ENCODE measurements at regions not wholly inside any gene's neighbourhood (a gene's known extent, or its start where the extent isn't known, plus 50 kb on each side); places are given as distances from the start of the nearest gene placed in this dataset.

DNA sequence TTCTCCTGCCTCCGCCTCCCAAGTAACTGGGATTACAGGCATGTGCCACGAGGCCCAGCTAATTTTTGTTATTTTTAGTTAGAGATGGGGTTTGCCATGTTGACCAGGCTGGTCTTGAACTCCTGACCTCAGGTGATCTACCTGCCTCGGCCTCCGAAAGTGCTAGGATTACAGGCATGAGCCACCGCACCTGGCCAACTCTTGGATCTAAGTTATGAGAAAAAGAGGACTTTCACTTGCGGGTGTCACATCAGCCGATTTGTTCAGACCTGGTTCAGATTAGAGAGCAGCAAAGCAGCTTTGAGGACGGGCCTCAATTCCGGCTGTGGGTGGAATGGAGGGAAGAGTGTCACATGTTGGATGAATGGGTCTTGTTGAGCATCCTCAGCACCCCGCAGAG is 61.0 kb upstream of the FGFR2 start (continued):
- TF ChIP-seq, protein P1, sequence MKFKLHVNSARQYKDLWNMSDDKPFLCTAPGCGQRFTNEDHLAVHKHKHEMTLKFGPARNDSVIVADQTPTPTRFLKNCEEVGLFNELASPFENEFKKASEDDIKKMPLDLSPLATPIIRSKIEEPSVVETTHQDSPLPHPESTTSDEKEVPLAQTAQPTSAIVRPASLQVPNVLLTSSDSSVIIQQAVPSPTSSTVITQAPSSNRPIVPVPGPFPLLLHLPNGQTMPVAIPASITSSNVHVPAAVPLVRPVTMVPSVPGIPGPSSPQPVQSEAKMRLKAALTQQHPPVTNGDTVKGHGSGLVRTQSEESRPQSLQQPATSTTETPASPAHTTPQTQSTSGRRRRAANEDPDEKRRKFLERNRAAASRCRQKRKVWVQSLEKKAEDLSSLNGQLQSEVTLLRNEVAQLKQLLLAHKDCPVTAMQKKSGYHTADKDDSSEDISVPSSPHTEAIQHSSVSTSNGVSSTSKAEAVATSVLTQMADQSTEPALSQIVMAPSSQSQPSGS (IDR thresholded peaks at IDR 0.05; ENCODE audit: low read length) = no peak

DNA sequence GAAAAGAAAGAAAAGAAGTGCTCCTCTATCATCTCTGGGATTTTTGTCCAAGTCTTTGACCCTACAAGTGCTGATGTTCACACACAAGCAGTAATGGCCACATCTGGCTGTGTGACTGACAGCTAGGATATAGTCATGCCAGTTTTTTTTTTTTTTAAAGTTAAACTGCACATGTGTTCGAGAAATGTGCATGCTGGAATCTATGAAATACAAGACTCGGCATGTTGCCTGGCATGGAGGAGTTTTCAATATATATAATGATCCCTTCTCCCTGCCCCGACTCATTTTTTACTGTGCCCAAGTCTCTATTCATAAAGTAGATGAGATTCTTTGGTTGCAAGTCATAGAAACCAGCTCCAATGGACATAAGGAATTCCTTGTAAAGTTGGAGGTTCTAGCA is 60.4 kb upstream of the FGFR2 start:
- H3K36me3 ChIP-seq (ENCODE audit: control insufficient read depth in 2 of 2, insufficient read depth in 2 of 2, low read length in 1 of 2) = no peaks in the 10 kb centered on the region
- no peak for DNase-seq (ENCODE audit: low read depth, low spot score)
- ChIA-PET CTCF (no interaction called here), RAD21 (ENCODE audit: unreplicated experiment) (no interaction called here), POLR2A (no interaction called here), SMC1A (ENCODE audit: uncharacterized antibody, unreplicated experiment) (no interaction called here)
- 13% methylated on average over 3 of the region's 3 CpGs for WGBS (ENCODE audit: insufficient coverage, insufficient replicate concordance, low lambda C conversion rate, missing lambda C conversion rate)
- H3K9me3 ChIP-seq (replicated peaks; ENCODE audit: control insufficient read depth, insufficient read depth, low read length) = no peaks in the 10 kb centered on the region
- no peak overlapping the region for H3K27ac ChIP-seq (ENCODE audit: control insufficient read depth, insufficient read depth)
- H4K20me1 ChIP-seq (ENCODE audit: control insufficient read depth, insufficient read depth) = no peaks in the 10 kb centered on the region
- H3K4me3 ChIP-seq = no peak overlapping the region
- in situ Hi-C loops (cut with MboI) (no loop called here), intact Hi-C loops (cut with micrococcal nuclease; ENCODE audit: unreplicated experiment) (no loop called here)
- ATAC-seq = no peak
- H3K4me1 ChIP-seq (ENCODE audit: control insufficient read depth, insufficient read depth, low read length) = no peaks in the 10 kb centered on the region
- no peak for FAIRE-seq
- no peaks in the 10 kb centered on the region for H3K79me2 ChIP-seq (ENCODE audit: control insufficient read depth, insufficient read depth, low read length)
- H2AFZ ChIP-seq (ENCODE audit: control insufficient read depth, low read depth, low read length) = no peak overlapping the region
- no peak overlapping the region for H3K9ac ChIP-seq (ENCODE audit: control insufficient read depth, insufficient read depth, low read length)
- no TSS peak for BruUV-seq (replicated peaks)
- H3K27me3 ChIP-seq (replicated peaks in 1 of 2; ENCODE audit: control insufficient read depth in 2 of 2, insufficient read depth in 2 of 2, low read length in 1 of 2) = no peaks in the 10 kb centered on the region
- TF ChIP-seq, protein P2, sequence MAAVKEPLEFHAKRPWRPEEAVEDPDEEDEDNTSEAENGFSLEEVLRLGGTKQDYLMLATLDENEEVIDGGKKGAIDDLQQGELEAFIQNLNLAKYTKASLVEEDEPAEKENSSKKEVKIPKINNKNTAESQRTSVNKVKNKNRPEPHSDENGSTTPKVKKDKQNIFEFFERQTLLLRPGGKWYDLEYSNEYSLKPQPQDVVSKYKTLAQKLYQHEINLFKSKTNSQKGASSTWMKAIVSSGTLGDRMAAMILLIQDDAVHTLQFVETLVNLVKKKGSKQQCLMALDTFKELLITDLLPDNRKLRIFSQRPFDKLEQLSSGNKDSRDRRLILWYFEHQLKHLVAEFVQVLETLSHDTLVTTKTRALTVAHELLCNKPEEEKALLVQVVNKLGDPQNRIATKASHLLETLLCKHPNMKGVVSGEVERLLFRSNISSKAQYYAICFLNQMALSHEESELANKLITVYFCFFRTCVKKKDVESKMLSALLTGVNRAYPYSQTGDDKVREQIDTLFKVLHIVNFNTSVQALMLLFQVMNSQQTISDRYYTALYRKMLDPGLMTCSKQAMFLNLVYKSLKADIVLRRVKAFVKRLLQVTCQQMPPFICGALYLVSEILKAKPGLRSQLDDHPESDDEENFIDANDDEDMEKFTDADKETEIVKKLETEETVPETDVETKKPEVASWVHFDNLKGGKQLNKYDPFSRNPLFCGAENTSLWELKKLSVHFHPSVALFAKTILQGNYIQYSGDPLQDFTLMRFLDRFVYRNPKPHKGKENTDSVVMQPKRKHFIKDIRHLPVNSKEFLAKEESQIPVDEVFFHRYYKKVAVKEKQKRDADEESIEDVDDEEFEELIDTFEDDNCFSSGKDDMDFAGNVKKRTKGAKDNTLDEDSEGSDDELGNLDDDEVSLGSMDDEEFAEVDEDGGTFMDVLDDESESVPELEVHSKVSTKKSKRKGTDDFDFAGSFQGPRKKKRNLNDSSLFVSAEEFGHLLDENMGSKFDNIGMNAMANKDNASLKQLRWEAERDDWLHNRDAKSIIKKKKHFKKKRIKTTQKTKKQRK (IDR thresholded peaks at IDR 0.05; ENCODE audit: low read depth, low read length) = no peak
- TF ChIP-seq, protein P3, sequence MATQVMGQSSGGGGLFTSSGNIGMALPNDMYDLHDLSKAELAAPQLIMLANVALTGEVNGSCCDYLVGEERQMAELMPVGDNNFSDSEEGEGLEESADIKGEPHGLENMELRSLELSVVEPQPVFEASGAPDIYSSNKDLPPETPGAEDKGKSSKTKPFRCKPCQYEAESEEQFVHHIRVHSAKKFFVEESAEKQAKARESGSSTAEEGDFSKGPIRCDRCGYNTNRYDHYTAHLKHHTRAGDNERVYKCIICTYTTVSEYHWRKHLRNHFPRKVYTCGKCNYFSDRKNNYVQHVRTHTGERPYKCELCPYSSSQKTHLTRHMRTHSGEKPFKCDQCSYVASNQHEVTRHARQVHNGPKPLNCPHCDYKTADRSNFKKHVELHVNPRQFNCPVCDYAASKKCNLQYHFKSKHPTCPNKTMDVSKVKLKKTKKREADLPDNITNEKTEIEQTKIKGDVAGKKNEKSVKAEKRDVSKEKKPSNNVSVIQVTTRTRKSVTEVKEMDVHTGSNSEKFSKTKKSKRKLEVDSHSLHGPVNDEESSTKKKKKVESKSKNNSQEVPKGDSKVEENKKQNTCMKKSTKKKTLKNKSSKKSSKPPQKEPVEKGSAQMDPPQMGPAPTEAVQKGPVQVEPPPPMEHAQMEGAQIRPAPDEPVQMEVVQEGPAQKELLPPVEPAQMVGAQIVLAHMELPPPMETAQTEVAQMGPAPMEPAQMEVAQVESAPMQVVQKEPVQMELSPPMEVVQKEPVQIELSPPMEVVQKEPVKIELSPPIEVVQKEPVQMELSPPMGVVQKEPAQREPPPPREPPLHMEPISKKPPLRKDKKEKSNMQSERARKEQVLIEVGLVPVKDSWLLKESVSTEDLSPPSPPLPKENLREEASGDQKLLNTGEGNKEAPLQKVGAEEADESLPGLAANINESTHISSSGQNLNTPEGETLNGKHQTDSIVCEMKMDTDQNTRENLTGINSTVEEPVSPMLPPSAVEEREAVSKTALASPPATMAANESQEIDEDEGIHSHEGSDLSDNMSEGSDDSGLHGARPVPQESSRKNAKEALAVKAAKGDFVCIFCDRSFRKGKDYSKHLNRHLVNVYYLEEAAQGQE (IDR thresholded peaks at IDR 0.05; ENCODE audit: low read depth, low read length) = no peak
- TF ChIP-seq ESRRA (IDR thresholded peaks at IDR 0.05; ENCODE audit: low read length) (no peak), BHLHE40 (IDR thresholded peaks at IDR 0.05; ENCODE audit: borderline replicate concordance in 1 of 2, low read depth in 2 of 2, low read length in 1 of 2) (no peak), RELA (IDR thresholded peaks at IDR 0.05; ENCODE audit: borderline replicate concordance, partially characterized antibody) (no peak), POLR2A (IDR thresholded peaks at IDR 0.05; ENCODE audit: low read depth, low read length) (no peak), CHD4 (IDR thresholded peaks at IDR 0.05) (no peak), ATF7 (IDR thresholded peaks at IDR 0.05; ENCODE audit: low read depth) (no peak), ZZZ3 (IDR thresholded peaks at IDR 0.05; ENCODE audit: control insufficient read depth, insufficient read length, low read depth) (no peak), YBX1 (IDR thresholded peaks at IDR 0.05) (no peak), POLR2AphosphoS2 (IDR thresholded peaks at IDR 0.05; ENCODE audit: low read depth, low read length) (no peak), YY1 (IDR thresholded peaks at IDR 0.05; ENCODE audit: low read depth, low read length) (no peak), POLR2AphosphoS5 (IDR thresholded peaks at IDR 0.05; ENCODE audit: low read length) (no peak), CBFB (IDR thresholded peaks at IDR 0.05; ENCODE audit: low read depth) (no peak), WRNIP1 (IDR thresholded peaks at IDR 0.05; ENCODE audit: borderline replicate concordance, low read depth, low read length) (no peak), SREBF2 (IDR thresholded peaks at IDR 0.05; ENCODE audit: low read length) (no peak), SMARCA5 (IDR thresholded peaks at IDR 0.05) (no peak)
- H3K4me2 ChIP-seq (ENCODE audit: control insufficient read depth, insufficient read depth) = no peak overlapping the region

All from GM12878 (cell line).